DMS79 treated with DMSO at 0.1 percent for 48 hours (cell line): ENCODE measurements at regions not wholly inside any gene's neighbourhood (a gene's known extent, or its start where the extent isn't known, plus 50 kb on each side); places are given as distances from the start of the nearest gene placed in this dataset.

Experiments
- DNase-seq: peaks from one replicate; lab custom pipeline; 2025; lab: John Stamatoyannopoulos, UW

DNA sequence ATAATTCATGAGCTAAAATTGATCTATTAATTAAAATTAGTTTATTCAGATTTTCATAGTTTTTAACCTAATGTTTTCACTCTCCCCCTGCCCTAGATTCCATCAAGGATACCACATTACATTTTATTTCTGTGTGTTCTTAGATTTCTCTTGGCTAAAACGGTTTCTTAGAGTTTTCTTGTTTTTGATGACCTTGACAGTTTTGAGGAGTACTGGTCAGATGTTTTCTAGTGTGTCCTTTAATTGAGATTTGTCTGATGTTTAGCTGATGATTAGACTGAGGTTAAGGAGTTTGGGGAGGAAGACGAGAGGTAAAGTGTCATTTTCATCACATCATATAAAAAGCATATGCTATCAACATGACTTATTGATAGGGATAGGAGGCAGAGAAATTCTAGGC lies 475.9 kb downstream of the SQOR start:
- no peak for DNase-seq

GRCh38 chr15:46111730-46112129 lies 476.9 kb downstream of the SQOR start:
- no peak for DNase-seq

- DNase-seq: no peak
Measured at GRCh38 chr15:46117071-46117470, 482.2 kb downstream of the SQOR start.

DNA sequence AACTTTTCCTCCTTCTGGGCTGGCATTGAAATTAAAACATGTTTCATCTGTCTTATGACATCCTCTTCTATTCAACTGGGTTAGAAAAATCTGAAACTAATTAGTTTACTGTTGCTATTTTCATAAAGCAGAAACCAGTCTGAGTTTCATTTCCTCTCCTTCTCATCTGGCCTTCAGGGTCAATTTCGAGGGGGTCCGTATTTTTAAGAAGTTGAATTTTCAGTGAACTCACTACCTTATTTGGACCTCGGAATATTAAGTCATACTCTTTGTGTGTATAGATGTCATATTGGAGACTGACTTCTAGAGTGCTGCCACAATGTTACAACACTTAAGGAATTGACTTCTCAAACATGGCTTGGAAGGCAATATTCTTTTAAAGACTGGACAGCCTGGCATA lies 485.9 kb downstream of the SQOR start:
- no peak for DNase-seq

DNA sequence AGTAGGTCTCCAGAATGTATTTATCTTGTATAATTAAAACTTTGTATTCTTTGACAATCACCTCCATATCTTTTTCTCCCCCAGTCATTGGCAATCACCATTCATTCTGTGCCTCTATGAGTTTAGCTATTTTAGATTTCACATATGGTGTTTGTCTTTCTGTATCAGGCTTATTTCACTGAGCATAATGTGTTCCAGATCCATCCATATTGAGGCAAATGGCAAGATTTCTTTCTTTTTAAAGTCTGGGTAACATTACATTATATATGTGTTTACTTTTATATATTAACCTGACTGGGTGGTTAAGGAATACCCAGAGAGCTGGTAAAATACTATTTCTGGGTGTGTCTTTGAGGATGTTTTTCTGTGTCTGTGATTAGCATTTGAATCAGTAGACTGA lies 486.6 kb downstream of the SQOR start:
- DNase-seq: no peak

DNA sequence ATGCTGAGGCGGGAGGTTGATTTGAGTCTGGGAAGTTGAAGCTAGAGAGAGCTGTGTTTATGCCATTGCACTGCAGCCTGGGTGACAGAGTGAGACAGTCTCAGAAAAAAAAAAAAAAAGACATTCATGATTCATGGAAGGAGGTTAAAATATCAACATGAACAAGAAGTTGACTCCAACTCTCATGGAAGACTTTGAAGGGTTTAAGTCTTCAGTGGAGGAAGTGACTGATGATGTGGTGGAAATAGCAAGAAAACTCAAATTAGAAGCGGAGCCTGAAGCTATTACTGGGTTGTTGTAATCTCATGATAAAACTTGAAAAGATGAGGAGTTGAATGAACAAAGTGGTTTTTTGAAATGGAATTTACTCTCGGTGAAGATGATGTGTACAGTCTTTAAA lies 491.8 kb downstream of the SQOR start:
- DNase-seq: no peak

DNA sequence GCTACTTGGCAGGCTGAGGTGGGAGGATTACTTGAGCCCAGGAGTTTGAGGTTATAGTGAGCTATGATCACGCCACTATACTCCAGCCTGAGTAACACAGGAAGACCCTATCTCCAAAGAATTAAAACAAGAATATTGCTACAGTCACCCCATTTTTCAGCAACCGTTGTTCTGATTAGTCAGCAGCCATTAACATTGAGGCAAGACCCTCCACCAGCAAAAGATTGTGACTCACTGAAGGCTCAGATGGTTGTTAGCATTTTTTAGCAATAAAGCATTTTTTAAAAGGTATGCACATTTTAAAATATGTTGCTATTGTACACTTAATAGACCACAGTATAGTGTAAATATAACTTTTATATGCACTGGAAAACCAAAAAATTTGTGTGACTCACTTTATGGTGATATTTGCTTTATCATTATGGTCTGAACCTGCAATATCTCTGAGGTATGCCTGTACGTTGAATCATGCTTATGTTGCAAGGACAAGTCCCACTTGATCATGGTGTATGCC lies 492.6 kb downstream of the SQOR start:
- DNase-seq: no peak

GRCh38 chr15:46129145-46129544 lies 494.3 kb downstream of the SQOR start:
- DNase-seq: no peak

- DNase-seq: no peak
Measured at GRCh38 chr15:46131876-46132275, 497.0 kb downstream of the SQOR start.

DNA sequence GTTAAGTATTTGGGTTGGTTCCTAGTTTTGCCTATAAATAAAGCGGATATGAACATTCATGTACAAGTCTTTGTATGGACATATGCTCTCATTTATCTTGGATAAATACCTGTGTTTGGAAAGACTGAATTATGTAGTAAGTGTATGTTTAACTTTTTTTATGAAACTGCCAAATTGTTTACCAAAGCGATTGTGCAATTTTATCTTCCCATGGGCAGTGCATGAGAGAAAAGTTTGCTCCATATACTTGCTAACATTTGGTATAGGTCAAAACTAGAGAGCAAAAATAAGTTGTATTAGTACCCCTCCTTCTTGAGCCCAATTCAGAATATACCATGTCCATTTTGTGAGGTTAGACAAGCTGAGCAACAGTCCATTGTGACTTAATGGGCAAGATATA lies 502.6 kb downstream of the SQOR start:
- DNase-seq: no peak

DNA sequence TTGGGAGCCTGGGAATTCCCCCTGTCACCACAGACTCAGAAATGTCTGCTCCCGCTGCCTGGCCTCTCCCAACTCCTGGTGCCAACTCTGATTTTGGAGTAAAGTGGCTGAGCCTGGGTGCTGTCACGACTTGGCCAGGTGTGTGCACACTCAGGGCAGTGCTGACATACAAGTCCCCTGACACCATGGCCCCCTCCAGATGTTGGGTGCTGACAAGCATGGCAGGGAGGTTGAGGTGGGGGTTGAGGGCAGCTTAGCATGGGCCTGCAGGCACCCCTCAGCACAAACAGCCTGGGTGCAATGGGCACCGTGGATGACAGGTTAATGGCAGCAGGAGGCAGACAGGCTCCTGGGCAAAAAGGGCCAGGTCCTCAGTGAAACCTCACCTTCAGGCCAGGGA lies 511.2 kb downstream of the SQOR start:
- no peak for DNase-seq

GRCh38 chr15:46146915-46147314 lies 512.1 kb downstream of the SQOR start:
- DNase-seq: no peak

- no peak for DNase-seq
Measured at GRCh38 chr15:46151786-46152185, 517.0 kb downstream of the SQOR start.

GRCh38 chr15:46166750-46167149 lies 531.9 kb downstream of the SQOR start:
- no peak for DNase-seq

DNA sequence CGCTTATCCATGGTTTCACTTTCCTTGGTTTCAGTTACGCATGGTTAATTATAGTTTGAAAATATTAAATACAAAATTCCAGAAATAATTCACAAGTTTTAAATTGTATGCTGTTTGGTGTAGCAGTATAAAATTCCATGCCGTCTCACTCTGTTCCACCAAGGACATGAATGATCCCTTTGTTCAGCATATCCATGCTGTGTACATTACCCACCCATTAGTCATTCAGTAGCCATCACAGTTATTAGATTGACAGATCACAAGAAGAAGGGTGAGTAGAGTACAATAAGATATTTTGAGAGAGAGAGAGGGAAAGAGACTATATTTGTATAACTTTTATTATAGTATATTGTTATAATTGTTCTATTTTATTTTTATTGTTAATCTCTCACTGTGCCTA lies 535.5 kb downstream of the SQOR start:
- no peak for DNase-seq

DNA sequence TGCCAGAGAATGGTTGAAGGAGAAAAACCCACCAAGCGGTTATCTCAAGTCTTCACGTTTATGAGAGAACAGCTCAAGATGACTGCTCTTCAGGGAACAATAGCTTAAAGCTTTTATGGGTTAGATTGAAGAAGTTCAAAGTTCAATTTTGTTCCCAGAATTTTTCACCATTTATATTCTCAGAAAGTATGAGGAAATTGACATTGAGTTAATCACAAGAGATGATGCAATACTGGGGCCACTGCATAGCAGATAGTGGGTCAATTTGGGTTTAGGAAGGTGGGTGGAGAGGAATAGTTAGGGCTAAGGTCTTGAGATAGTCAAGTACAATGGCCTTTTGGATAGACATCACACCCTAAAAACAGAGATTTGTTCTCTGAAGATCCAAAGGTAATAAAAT lies 539.3 kb downstream of the SQOR start:
- no peak for DNase-seq

- no peak for DNase-seq
Measured at GRCh38 chr15:46177219-46177618, 542.4 kb downstream of the SQOR start.

- no peak for DNase-seq
Measured at GRCh38 chr15:46178138-46178537, 543.3 kb downstream of the SQOR start.

DNA sequence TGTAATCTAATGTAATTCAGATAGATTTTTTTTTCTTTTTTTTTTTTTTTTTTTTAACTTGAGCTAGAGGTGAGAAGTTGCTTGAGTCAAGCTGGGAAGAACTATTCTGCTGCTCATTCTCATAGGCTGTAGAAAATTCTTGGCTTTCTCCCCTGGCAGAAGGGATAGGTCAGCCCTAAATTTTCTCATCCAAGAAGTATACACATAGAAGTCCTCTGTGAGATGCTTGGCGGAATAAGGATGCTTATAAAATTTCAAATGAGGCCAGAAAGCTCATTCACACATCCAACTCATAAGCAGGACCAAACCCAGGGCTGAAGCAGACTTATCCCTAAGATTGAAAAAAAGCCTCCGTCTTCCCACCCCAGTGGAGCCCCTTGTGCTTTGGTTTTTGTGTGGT lies 572.5 kb downstream of the SQOR start:
- DNase-seq: no peak

- no peak for DNase-seq
Measured at GRCh38 chr15:46213551-46213950, 578.7 kb downstream of the SQOR start.

DNA sequence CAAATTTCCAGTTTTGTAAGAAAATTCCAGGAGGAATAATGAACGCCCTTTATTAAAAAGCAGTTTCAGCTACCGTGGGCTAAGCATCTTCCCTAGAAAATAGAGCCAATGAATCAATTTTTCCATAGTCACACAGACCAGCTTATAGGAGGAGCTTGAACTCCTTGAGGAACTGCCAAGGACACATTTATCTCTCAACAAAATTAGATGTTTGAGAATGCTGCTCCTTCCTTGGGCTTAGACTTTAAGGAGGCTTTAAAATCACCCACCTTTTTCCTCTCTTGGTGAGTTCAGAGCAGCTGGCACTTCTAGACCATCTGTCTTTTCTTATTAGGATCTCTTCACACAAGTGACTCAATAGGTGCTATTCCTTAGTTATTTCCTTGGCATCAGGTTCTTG lies 588.0 kb downstream of the SQOR start:
- no peak for DNase-seq

- no peak for DNase-seq
Measured at GRCh38 chr15:46229263-46229662, 594.4 kb downstream of the SQOR start.

DNA sequence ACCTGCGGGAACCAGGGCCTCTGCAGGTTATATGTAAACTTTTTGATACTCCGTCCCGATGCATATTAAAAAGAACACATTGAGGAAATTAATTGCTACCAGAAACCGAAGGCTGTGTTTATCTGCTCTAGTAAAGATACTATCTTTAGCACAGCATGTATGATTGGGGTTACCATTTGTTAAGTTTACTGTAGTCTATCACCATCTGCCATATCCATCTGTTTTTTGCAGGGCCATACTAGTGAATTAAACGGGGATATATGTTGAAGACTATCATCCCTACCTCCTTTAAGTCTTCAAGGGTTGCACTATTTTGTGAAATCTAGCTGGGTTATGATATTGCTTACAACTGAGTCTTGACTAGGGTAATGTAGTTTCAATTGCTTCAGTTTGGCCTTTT lies 597.0 kb downstream of the SQOR start:
- no peak for DNase-seq

DNA sequence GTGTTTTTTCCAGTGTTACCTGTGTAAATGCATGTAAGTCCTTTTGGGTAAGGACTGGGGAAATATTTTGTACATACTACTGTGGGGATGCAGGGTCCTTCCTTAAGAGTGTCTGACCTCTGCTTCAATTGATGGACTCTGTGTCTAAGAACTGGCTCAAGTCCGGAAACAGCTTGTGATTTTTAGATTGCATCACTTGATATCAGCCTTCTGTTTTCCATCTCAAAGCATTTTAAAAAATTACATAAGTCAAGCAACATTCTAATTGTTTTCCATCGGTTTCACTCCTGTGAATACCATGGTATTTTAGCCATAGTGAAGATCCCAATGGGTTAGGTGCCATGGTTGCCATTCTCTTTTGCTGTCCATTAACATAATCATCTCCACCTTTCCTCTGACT lies 597.6 kb downstream of the SQOR start:
- no peak for DNase-seq

DNA sequence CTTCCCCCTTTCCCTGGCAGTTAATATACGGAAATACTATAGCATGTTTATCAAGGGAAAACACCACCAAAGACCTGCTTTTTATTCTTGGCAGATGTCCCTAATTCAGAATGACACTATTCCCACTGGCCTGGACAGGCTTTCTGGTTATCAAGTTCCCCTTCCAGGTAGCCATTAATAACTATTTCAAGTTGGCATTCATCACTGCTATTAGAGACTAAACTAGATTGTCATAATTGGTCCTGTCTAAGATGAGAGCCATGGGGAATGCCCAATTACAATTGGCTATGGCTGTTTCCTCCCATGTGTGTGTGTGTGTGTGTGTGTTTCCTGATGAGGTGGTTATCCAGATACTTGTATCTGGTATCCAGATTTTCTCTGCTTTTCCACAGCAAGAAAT lies 608.1 kb downstream of the SQOR start:
- DNase-seq: no peak
